ENCODE measurements at regions not wholly inside any gene's neighbourhood (a gene's known extent, or its start where the extent isn't known, plus 50 kb on each side); places are given as distances from the start of the nearest gene placed in this dataset.

DNA sequence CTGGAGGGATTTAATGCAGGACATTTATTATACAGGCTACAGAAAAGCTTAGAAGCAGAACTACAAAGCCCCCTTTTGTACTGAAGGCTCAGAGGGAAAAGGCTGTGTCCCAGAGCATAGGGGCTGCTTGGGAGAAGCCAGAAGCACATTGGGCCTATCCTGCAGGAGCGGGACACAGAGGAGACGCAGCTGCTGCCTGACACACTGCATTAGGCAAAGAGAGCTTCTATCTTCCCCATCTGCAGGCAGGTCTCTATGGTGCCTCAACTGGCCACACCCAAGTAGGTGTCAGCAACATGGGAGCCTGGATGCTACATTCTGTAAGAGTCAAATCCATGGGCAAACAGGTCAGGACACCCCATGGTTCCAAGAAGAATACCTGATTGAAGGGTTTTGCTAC, 595.9 kb downstream of the AJAP1 start:
- Histone ChIP-seq H3K4me2 (ENCODE audit: low read length) (no peak overlapping the region), H3K4me3 (replicated peaks in 1 of 2; ENCODE audit: low read depth in 1 of 2, low read length in 2 of 2) (no peak overlapping the region), H3K27ac (ENCODE audit: low read depth, low read length) (no peak overlapping the region), H3K9me3 (ENCODE audit: control insufficient read depth in 1 of 2, insufficient read depth in 1 of 2, low read depth in 1 of 2, low read length in 2 of 2) (peaks cover 0 to 4% of the 10 kb centered on the region in 2 experiments; a peak in 1 of 4 replicates), H2AFZ (ENCODE audit: low read depth, low read length, poor library complexity, severe bottlenecking) (no peak overlapping the region), H3K9ac (ENCODE audit: low read length) (no peak overlapping the region), H3K79me2 (ENCODE audit: insufficient read depth, low read length) (no peaks in the 10 kb centered on the region), H3K4me1 (ENCODE audit: control insufficient read depth in 1 of 2, insufficient read depth in 2 of 2, low read length in 2 of 2) (no peaks in the 10 kb centered on the region), H3K36me3 (ENCODE audit: control insufficient read depth in 1 of 2, insufficient read depth in 2 of 2, low read length in 2 of 2) (no peaks in the 10 kb centered on the region), H4K20me1 (ENCODE audit: insufficient read depth) (no peaks in the 10 kb centered on the region), H3K9me2 (ENCODE audit: insufficient read depth) (no peaks in the 10 kb centered on the region), H3K27me3 (ENCODE audit: insufficient read depth, low read length) (no peaks in the 10 kb centered on the region)
- no TSS peak for BruUV-seq (replicated peaks)
- ChIA-PET RAD21 (ENCODE audit: low non-redundant PET in 1 of 2, low total read pairs in 2 of 2, uncharacterized antibody in 2 of 2, unreplicated experiment in 2 of 2) (no interaction called here), POLR2A (no interaction called here), CTCF (no interaction called here)
- TF ChIP-seq, protein P1, sequence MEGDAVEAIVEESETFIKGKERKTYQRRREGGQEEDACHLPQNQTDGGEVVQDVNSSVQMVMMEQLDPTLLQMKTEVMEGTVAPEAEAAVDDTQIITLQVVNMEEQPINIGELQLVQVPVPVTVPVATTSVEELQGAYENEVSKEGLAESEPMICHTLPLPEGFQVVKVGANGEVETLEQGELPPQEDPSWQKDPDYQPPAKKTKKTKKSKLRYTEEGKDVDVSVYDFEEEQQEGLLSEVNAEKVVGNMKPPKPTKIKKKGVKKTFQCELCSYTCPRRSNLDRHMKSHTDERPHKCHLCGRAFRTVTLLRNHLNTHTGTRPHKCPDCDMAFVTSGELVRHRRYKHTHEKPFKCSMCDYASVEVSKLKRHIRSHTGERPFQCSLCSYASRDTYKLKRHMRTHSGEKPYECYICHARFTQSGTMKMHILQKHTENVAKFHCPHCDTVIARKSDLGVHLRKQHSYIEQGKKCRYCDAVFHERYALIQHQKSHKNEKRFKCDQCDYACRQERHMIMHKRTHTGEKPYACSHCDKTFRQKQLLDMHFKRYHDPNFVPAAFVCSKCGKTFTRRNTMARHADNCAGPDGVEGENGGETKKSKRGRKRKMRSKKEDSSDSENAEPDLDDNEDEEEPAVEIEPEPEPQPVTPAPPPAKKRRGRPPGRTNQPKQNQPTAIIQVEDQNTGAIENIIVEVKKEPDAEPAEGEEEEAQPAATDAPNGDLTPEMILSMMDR (IDR thresholded peaks at IDR 0.05 in 2 of 3, conservative IDR thresholded peaks at IDR 0.05 in 1 of 3; ENCODE audit: borderline replicate concordance in 1 of 3, insufficient read depth in 1 of 3, low read depth in 2 of 3, low read length in 2 of 3) = no peak
- no peak for ATAC-seq
- intact Hi-C loops (cut with micrococcal nuclease) = no loop called here
- no peak for DNase-seq (ENCODE audit: low read depth, low spot score)

DNA sequence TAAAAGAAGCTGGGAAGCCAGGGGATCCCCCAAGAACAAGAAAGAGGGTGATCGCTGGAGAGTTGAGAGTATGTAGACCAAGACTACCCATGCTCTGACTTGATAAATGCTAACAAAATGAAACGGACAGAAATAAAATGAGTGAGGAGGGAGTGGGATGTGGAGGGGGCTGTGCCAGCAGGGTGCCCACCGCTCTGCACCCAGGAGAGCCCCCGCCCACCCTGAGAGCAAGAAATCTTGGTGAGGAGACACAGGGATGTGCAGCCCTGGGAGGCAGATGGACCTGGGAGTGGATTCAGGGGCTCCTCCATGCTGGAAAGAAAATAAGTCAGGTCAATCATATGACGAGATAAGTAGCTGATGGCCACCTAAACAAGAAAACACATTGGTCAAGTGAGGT, 590.9 kb downstream of the AJAP1 start:
- H3K27ac ChIP-seq (ENCODE audit: low read depth, low read length) = no peak overlapping the region
- H3K79me2 ChIP-seq (ENCODE audit: insufficient read depth, low read length) = no peaks in the 10 kb centered on the region
- no peak overlapping the region for H2AFZ ChIP-seq (ENCODE audit: low read depth, low read length, poor library complexity, severe bottlenecking)
- intact Hi-C loops (cut with micrococcal nuclease) = no loop called here
- ChIA-PET RAD21 (ENCODE audit: low non-redundant PET in 1 of 2, low total read pairs in 2 of 2, uncharacterized antibody in 2 of 2, unreplicated experiment in 2 of 2) (no interaction called here), POLR2A (no interaction called here), CTCF (no interaction called here)
- H3K4me1 ChIP-seq (ENCODE audit: control insufficient read depth in 1 of 2, insufficient read depth in 2 of 2, low read length in 2 of 2) = no peaks in the 10 kb centered on the region
- no peaks in the 10 kb centered on the region for H3K36me3 ChIP-seq (ENCODE audit: control insufficient read depth in 1 of 2, insufficient read depth in 2 of 2, low read length in 2 of 2)
- no TSS peak for BruUV-seq (replicated peaks)
- H3K9me3 ChIP-seq (ENCODE audit: control insufficient read depth in 1 of 2, insufficient read depth in 1 of 2, low read depth in 1 of 2, low read length in 2 of 2) = peaks cover 0 to 4% of the 10 kb centered on the region in 2 experiments; a peak in 2 of 4 replicates
- no peak for ATAC-seq
- DNase-seq (ENCODE audit: low read depth, low spot score) = no peak
- H3K9ac ChIP-seq (ENCODE audit: low read length) = no peak overlapping the region
- H3K27me3 ChIP-seq (ENCODE audit: insufficient read depth, low read length) = no peaks in the 10 kb centered on the region
- no peaks in the 10 kb centered on the region for H3K9me2 ChIP-seq (ENCODE audit: insufficient read depth)
- H3K4me3 ChIP-seq (replicated peaks in 1 of 2; ENCODE audit: low read depth in 1 of 2, low read length in 2 of 2) = no peak overlapping the region
- H3K4me2 ChIP-seq (ENCODE audit: low read length) = no peak overlapping the region
- no peaks in the 10 kb centered on the region for H4K20me1 ChIP-seq (ENCODE audit: insufficient read depth)
- no peak for TF ChIP-seq EZH2phosphoT487 (IDR thresholded peaks at IDR 0.05; ENCODE audit: borderline replicate concordance)
- no peak for TF ChIP-seq CBX3 (IDR thresholded peaks at IDR 0.05; ENCODE audit: low read depth)
- no peak for TF ChIP-seq EGR1 (IDR thresholded peaks at IDR 0.05; ENCODE audit: low read depth)
- TF ChIP-seq EZH2 (IDR thresholded peaks at IDR 0.05) = no peak
- TF ChIP-seq JUND (IDR thresholded peaks at IDR 0.05) = no peak
- no peak for TF ChIP-seq RAD21 (IDR thresholded peaks at IDR 0.05; ENCODE audit: low read depth)
- TF ChIP-seq SP1 (IDR thresholded peaks at IDR 0.05; ENCODE audit: low read depth) = no peak
- no peak for TF ChIP-seq FOSL1 (IDR thresholded peaks at IDR 0.05; ENCODE audit: low read depth)
- no peak for TF ChIP-seq CEBPB (IDR thresholded peaks at IDR 0.05; ENCODE audit: low read depth)
- TF ChIP-seq, protein P2, sequence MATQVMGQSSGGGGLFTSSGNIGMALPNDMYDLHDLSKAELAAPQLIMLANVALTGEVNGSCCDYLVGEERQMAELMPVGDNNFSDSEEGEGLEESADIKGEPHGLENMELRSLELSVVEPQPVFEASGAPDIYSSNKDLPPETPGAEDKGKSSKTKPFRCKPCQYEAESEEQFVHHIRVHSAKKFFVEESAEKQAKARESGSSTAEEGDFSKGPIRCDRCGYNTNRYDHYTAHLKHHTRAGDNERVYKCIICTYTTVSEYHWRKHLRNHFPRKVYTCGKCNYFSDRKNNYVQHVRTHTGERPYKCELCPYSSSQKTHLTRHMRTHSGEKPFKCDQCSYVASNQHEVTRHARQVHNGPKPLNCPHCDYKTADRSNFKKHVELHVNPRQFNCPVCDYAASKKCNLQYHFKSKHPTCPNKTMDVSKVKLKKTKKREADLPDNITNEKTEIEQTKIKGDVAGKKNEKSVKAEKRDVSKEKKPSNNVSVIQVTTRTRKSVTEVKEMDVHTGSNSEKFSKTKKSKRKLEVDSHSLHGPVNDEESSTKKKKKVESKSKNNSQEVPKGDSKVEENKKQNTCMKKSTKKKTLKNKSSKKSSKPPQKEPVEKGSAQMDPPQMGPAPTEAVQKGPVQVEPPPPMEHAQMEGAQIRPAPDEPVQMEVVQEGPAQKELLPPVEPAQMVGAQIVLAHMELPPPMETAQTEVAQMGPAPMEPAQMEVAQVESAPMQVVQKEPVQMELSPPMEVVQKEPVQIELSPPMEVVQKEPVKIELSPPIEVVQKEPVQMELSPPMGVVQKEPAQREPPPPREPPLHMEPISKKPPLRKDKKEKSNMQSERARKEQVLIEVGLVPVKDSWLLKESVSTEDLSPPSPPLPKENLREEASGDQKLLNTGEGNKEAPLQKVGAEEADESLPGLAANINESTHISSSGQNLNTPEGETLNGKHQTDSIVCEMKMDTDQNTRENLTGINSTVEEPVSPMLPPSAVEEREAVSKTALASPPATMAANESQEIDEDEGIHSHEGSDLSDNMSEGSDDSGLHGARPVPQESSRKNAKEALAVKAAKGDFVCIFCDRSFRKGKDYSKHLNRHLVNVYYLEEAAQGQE (IDR thresholded peaks at IDR 0.05; ENCODE audit: low read depth) = no peak
- TF ChIP-seq, protein P3, sequence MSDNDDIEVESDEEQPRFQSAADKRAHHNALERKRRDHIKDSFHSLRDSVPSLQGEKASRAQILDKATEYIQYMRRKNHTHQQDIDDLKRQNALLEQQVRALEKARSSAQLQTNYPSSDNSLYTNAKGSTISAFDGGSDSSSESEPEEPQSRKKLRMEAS (IDR thresholded peaks at IDR 0.05) = no peak
- TF ChIP-seq, protein P1 (IDR thresholded peaks at IDR 0.05 in 2 of 3, conservative IDR thresholded peaks at IDR 0.05 in 1 of 3; ENCODE audit: borderline replicate concordance in 1 of 3, insufficient read depth in 1 of 3, low read depth in 2 of 3, low read length in 2 of 3) = no peak
- TF ChIP-seq ZNF274 (IDR thresholded peaks at IDR 0.05; ENCODE audit: low read depth, low read length) = no peak
- TF ChIP-seq ZFX (IDR thresholded peaks at IDR 0.05) = no peak

Data from HCT116 (cell line).